Ascending aorta (tissue), 2 donors: ENCODE measurements at regions not wholly inside any gene's neighbourhood (a gene's known extent, or its start where the extent isn't known, plus 50 kb on each side); places are given as distances from the start of the nearest gene placed in this dataset.

Source experiments
- DNase-seq, 2 donors: peaks; one replicate each; pipeline ENCODE4 v3.0.0-alpha.2; 2019; ENCODE audit warnings: low spot score in 2 of 2
- H3K27ac ChIP-seq, 2 donors: fragments of 200-600 bp; sonication (generic); one replicate each; pipeline ENCODE4 v1.5.1; 2016 to 2017; ENCODE audit warnings: mild to moderate bottlenecking in 1 of 2
- H3K27me3 ChIP-seq: fragments of 200-600 bp; sonication (generic); one replicate; pipeline ENCODE4 v1.5.1; 2017
- H3K36me3 ChIP-seq, 2 donors: fragments of 200-600 bp; sonication (generic); one replicate each; pipeline ENCODE4 v1.5.1; 2016
- H3K4me1 ChIP-seq, 2 donors: fragments of 200-600 bp; sonication (generic); one replicate each; pipeline ENCODE4 v1.5.1; 2016 to 2017; ENCODE audit warnings: mild to moderate bottlenecking in 1 of 2
- H3K4me3 ChIP-seq, 2 donors: fragments of 200-600 bp; sonication (generic); one replicate each; pipeline ENCODE4 v1.5.1; 2016 to 2017; ENCODE audit warnings: mild to moderate bottlenecking in 1 of 2
- H3K9me3 ChIP-seq, 2 donors: fragments of 200-600 bp; sonication (generic); one replicate each; pipeline ENCODE4 v1.5.1; 2016
- CTCF ChIP-seq, 3 experiments: fragments of 200-600 bp in 2 of 3; fragments of 450-650 bp in 1 of 3; sonication (generic) in 2 of 3; IDR thresholded peaks; one replicate each; pipeline ENCODE4 v1.5.1; 2016 to 2019; ENCODE audit warnings: antibody characterized with exemption in 3 of 3, mild to moderate bottlenecking in 1 of 3, moderate library complexity in 1 of 3
- intact Hi-C: fragments of 100-400 bp; cut with DNase I; formaldehyde crosslinking; loops from one replicate; pipeline ENCODE4 v1.15.1; 2023

GRCh38 chr21:35106246-35106835 lies 57.2 kb upstream of the RUNX1 start:
- Histone ChIP-seq H3K9me3 (no peaks in the 10 kb centered on the region), H3K27me3 (no peaks in the 10 kb centered on the region), H3K4me1 (no peaks in the 10 kb centered on the region), H3K36me3 (no peaks in the 10 kb centered on the region), H3K4me3 (no peak overlapping the region), H3K27ac (no peak overlapping the region)
- no peak for DNase-seq
- TF ChIP-seq CTCF (IDR thresholded peaks at IDR 0.05): no peak
- intact Hi-C loops: no loop called here

GRCh38 chr21:35102488-35103371 lies 53.6 kb upstream of the RUNX1 start:
- TF ChIP-seq CTCF (IDR thresholded peaks at IDR 0.05): no peak
- Histone ChIP-seq H3K27me3 (no peaks in the 10 kb centered on the region), H3K27ac (no peak overlapping the region), H3K4me1 (no peaks in the 10 kb centered on the region), H3K4me3 (no peak overlapping the region), H3K36me3 (no peaks in the 10 kb centered on the region), H3K9me3 (no peaks in the 10 kb centered on the region)
- DNase-seq: peak; percentile 30 to 77
- intact Hi-C loops: no loop called here

GRCh38 chr21:35100349-35100811 lies 51.3 kb upstream of the RUNX1 start:
- Histone ChIP-seq H3K4me1 (no peaks in the 10 kb centered on the region), H3K9me3 (no peaks in the 10 kb centered on the region), H3K36me3 (no peaks in the 10 kb centered on the region), H3K27ac (no peak overlapping the region), H3K27me3 (no peaks in the 10 kb centered on the region), H3K4me3 (no peak overlapping the region)
- intact Hi-C loops: no loop called here
- DNase-seq: no peak
- TF ChIP-seq CTCF (IDR thresholded peaks at IDR 0.05): no peak

- Histone ChIP-seq H3K9me3 (no peaks in the 10 kb centered on the region), H3K4me1 (no peaks in the 10 kb centered on the region), H3K4me3 (no peak overlapping the region), H3K27me3 (no peaks in the 10 kb centered on the region), H3K27ac (no peak overlapping the region), H3K36me3 (no peaks in the 10 kb centered on the region)
- DNase-seq: no peak
- TF ChIP-seq CTCF (IDR thresholded peaks at IDR 0.05): no peak
- intact Hi-C loops: no loop called here
Observed at GRCh38 chr21:35099310-35099709, 50.2 kb upstream of the RUNX1 start.
